Lower leg skin (tissue), 3 donors: ENCODE measurements at regions not wholly inside any gene's neighbourhood (a gene's known extent, or its start where the extent isn't known, plus 50 kb on each side); places are given as distances from the start of the nearest gene placed in this dataset.

Experiments used
- CTCF ChIP-seq, 3 donors: fragments of 450-650 bp; IDR thresholded peaks; one replicate each; pipeline ENCODE4 v1.5.1; 2016; ENCODE audit warnings: antibody characterized with exemption in 3 of 3, mild to moderate bottlenecking in 3 of 3, moderate library complexity in 2 of 3
- POLR2A ChIP-seq, 2 donors: fragments of 450-650 bp; IDR thresholded peaks; one replicate each; pipeline ENCODE4 v1.6.1; 2016 to 2017; ENCODE audit warnings: antibody characterized with exemption in 2 of 2, mild to moderate bottlenecking in 1 of 2, moderate library complexity in 1 of 2

GRCh38 chr5:167309941-167310517 is 981.4 kb upstream of the WWC1 start:
- TF ChIP-seq CTCF (IDR thresholded peaks at IDR 0.05) (no peak), POLR2A (IDR thresholded peaks at IDR 0.05) (no peak)
